HEK293T (cell line): ENCODE measurements at regions not wholly inside any gene's neighbourhood (a gene's known extent, or its start where the extent isn't known, plus 50 kb on each side); places are given as distances from the start of the nearest gene placed in this dataset.

ENCODE experiments used
- BHLHE40 ChIP-seq: fragments of 450-650 bp; IDR thresholded peaks from 2 replicates; pipeline ENCODE4 v1.6.1; 2016; ENCODE audit warnings: mild to moderate bottlenecking, moderate library complexity, borderline replicate concordance
- ELF4 ChIP-seq: fragments of 450-650 bp; IDR thresholded peaks from 2 replicates; pipeline ENCODE4 v1.6.1; 2017; ENCODE audit warnings: antibody characterized with exemption
- FOXK2 ChIP-seq: fragments of 450-650 bp; IDR thresholded peaks from 2 replicates; pipeline ENCODE4 v1.6.1; 2016; ENCODE audit warnings: mild to moderate bottlenecking
- FOXM1 ChIP-seq: fragments of 450-650 bp; IDR thresholded peaks from 2 replicates; pipeline ENCODE4 v1.6.1; 2017; ENCODE audit warnings: mild to moderate bottlenecking, borderline replicate concordance
- LEF1 ChIP-seq: fragments of 450-650 bp; IDR thresholded peaks from 2 replicates; pipeline ENCODE4 v1.6.1; 2017; ENCODE audit warnings: mild to moderate bottlenecking, borderline replicate concordance
- NFRKB ChIP-seq: fragments of 450-650 bp; IDR thresholded peaks from 2 replicates; pipeline ENCODE4 v1.6.1; 2016; ENCODE audit warnings: mild to moderate bottlenecking, moderate library complexity
- SP1 ChIP-seq: fragments of 450-650 bp; IDR thresholded peaks from 2 replicates; pipeline ENCODE4 v1.6.1; 2017
- SUZ12 ChIP-seq: fragments of 450-650 bp; IDR thresholded peaks from 2 replicates; pipeline ENCODE4 v1.6.1; 2016; ENCODE audit warnings: mild to moderate bottlenecking
- ZNF384 ChIP-seq: fragments of 450-650 bp; IDR thresholded peaks from 2 replicates; pipeline ENCODE4 v1.6.1; 2016

DNA sequence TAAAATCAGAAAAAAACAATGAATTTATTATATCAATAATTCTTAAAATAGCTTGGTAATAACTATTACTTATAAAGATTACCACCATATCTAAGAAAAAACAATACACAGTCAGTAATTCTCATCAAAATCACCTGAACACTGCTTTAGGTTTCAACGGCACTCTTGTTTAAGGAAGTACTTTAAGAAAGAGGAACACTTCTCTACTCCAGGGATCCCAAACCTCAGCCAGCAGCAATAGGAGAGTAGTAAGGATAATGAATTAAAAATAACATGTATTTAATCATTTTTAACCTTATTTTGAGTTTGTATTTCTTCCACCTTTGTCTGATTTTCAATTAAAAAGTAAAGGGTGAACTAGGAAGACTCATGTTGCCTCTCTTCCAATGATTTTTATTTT lies 494.0 kb upstream of the NR2F2 start:
- no peak for TF ChIP-seq BHLHE40
- no peak for TF ChIP-seq LEF1
- TF ChIP-seq FOXM1, result no peak
- no peak for TF ChIP-seq ELF4
- no peak for TF ChIP-seq SP1
- no peak for TF ChIP-seq ZNF384
- TF ChIP-seq SUZ12, result no peak
- TF ChIP-seq FOXK2, result no peak
- TF ChIP-seq NFRKB, result no peak
